OCI-LY7 (cell line): ENCODE measurements at regions not wholly inside any gene's neighbourhood (a gene's known extent, or its start where the extent isn't known, plus 50 kb on each side); places are given as distances from the start of the nearest gene placed in this dataset.

Experiments used
- CTCF ChIP-seq: fragments of 200-600 bp; sonication (generic); conservative IDR thresholded peaks from 2 replicates; pipeline ENCODE4 v1.5.1; 2014; ENCODE audit warnings: mild to moderate bottlenecking, antibody characterized with exemption, low read length, moderate library complexity, mixed read lengths
- EZH2phosphoT487 ChIP-seq: fragments of 200-600 bp; sonication (generic); IDR thresholded peaks from 2 replicates; pipeline ENCODE4 v1.6.1; 2018; ENCODE audit warnings: low read depth, borderline replicate concordance, mild to moderate bottlenecking, mixed run types, antibody characterized with exemption, low read length, moderate library complexity, mixed read lengths

DNA sequence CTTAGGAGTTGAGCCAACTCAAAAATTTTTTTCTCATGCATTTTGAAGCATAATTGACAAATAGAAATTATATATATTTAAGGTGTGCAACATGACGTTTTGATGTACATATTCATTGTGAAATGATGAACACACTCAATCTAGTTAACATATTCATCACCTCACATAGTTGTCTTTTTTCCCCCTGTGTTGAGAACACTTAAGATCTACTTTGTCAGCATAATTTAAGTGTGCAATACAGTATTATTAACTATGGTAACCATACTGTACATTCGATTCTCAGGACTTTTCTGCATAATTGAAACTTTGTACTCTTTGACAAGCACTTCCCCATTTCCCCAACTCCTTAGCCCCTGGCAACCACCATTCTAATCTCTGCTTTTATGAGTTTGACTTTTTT is 192.2 kb upstream of the ZKSCAN2 start:
- TF ChIP-seq CTCF (no peak), EZH2phosphoT487 (no peak)
